ENCODE measurements at regions not wholly inside any gene's neighbourhood (a gene's known extent, or its start where the extent isn't known, plus 50 kb on each side); places are given as distances from the start of the nearest gene placed in this dataset.

DNA sequence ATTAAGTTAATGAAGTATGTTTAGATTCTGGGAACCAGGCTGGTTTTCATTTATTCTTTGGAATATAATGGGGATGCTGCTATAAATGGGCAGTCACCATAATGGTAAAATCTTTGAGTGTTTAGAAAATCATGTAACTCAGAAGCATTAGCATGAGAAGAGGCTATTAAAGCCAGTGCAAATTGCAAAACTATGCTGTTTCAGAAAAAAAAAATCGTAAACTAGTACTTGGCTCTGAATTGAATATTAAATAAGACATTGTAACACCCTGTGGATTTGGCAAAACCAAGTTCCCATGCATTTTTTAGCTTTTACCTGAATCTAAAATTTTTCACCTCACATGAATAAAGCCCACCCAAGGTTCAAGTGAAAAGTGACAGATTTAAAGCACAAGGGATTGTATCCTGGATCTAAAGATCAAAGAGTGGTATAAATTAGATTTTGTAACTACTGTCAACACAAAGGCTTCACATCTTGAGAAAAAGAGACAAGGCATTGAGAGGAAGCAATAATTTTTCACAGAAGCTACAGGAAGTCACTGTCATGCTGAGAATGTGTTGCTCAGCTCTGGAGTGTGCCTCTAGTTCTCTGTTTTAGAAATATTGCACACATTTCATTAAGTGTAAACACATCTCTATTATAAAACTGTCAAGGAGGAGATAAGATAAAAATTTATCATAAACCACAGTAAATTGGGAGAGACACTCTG is 142.2 kb downstream of the ABCA8 start:
- no peak for DNase-seq (ENCODE audit: low read depth)

DNA sequence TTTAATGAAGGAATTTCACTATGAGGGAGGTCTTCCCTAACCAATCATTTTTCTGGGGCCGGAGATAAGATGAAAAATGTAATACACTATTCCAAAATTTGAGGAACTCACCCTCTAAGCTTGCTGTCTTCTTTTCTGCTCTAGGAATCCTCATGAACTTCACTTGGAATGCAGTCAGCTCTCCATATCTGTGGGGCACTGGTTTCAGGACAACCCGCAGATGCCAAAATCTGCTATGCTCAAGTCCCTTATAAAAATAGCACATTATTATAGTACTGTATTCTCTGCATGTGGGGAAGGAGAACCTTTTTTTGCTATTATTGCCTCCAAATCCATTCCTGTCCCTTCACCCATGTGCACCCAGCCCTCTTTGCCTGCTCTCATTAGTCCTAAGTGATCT is 146.0 kb downstream of the ABCA8 start:
- no peak for DNase-seq (ENCODE audit: low read depth)

DNA sequence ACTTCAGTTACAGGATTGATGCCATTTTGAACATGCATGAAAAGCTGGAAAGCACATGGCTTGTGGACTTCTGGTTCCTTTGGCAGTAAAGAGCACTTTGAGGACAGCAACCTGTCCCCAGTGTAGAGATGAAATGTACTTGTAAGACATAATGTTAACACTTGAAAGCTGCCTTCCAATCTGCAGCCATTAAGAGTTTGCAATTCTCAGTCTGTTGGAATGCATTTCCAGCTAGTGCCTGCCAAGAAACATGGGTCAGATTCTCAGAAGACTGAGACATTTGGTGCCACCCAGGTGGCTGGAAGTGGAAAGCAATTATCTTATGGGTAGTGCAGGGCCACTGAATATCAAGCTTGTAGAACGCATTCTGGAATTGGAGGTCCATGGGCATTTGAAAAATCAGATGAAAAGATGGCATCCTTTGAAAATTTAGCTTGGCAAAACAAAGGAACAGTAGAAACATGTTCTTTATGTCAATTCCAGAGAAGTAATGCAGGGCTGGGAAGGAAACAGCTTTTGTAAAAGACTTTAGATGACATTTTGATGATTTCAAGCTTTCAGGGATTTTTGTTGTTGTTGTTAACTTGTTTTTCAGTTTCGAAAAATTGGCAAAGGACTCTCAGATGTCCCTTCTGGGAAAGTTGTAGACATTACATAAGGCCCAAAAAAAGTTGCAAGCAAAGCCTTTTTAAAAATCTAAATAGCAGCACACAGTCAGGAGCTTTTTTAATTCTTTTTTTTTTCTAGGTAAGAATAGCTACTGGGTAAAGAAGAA is 147.0 kb downstream of the ABCA8 start:
- DNase-seq (ENCODE audit: low read depth) = no peak

DNA sequence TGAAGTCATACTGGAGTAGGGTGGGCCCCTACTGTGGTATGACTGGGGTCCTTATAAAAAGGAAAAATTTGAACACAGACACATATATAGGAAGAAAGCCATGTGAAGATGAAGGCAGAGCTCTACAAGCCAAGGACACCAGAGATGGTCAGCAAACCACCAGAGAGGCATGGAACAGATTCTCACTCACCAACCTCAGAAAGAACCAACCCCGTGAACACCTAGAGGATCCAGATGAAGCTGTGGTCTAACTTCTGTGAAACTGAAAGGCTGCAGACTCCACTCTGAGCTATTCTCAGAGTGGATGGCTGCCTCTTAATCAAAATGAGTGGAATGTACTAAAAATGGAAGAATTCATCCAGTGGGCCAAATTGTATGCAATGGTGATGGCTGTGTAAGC is 149.6 kb downstream of the ABCA8 start:
- DNase-seq (ENCODE audit: low read depth) = no peak

DNA sequence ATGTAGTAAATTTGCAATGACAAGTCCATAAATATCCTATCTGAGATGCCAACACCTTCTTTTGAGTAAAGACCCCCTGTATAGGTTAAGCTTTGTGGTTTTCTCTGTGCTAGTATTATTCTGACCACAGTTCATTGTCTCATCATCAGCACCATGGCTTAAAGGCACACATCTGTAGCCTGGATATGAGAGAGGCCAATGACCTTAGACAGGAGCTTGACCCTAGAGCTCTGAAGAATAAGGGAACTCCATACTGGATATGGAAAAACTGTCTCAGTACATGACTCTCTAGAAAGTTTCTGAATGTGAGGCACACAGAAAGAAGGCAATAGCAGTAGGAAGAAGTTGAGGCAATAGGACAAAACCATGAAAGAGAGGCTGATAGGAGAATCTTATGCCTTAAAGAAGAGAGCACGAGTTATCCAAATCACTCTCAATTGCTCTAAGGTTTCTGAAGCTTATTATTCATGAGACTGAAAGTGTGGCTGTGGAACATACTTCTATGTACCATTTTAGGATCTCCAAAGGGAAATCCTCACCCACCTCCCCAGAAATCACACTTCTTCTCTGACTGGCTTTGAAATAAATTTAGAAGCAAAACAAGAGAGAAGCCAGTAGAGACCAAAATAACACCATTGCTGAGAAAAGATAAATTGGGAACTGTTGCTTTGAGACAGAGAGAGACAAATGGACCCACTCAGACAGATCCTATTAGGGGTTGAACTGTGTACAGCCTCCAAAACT is 150.2 kb downstream of the ABCA8 start:
- DNase-seq (ENCODE audit: low read depth) = no peak

DNA sequence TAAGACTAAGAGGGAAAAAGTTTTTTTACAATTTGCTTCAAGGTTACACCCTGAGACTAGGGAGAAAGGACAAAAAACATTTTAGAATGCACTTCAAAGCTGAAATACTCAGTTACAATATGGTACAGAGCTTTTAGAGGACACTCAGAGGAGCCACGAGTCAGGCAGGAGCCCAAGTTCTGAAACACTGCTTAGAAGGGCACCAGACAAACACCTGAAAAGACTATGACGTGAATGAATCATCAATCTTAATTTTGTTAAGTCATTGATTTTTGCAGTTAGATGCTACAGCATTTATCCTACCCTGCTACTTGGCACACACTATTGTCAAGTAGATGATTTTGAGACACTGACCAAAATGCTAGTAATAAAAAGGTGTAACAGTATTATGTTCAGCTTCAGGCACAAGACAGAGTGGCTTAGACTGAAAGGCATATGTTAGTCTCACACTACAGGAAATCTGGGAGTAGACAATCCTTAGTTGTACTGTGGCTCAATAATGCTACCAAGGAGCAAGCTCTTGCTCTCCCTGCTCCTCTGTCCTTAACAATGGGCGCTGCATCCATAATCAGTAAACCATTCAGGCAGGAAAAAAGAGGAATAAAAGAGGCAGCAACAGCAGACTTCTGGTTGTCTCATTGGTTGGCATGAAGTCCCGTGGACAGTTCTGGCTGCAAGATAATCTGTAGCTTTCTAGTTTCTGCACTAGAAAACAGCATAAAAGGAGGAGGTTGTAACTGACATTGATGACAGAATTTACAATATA is 151.8 kb downstream of the ABCA8 start:
- DNase-seq (ENCODE audit: low read depth) = no peak

DNA sequence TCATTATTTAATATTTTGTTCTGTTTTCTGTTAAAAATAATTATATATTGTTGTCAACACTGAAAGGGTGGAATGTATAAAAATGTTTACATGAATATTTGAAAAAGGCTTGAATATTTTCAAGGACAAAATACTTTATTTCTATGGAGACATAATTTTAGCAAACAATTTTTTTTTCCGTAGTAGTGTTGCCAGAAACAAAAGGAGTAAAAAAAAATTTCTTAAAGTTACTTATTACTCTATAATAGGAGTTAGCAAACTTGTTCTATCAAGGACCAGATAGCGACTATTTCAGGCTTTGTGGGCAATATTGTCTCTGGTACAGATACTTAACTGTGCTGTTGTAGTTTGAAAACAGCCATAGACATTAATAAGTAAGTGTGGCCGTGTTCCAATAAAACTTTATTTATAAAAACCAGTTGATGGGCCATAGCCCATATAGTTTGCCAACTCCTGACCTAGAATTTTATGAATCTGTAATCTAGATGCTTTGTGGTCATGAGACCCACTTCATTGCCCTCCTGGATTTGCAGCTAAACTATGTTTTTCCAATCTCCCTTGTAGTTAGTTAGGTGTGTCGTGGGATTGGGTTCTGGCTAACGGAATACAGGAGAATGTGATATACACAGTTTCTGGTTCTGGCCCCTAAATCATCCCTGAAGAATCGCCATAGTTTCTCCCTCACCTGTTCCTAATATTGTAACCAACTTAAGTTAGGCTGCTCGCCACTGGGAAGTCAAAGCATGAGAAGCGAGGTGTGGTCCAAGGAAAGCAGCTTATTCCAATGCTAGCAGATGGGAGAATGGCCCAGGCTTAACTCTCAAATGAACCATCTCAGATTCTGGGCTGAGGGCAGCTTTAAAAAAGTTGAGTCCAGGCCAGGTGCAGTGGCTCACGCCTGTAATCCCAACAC is 153.6 kb downstream of the ABCA8 start:
- DNase-seq (ENCODE audit: low read depth) = no peak

DNA sequence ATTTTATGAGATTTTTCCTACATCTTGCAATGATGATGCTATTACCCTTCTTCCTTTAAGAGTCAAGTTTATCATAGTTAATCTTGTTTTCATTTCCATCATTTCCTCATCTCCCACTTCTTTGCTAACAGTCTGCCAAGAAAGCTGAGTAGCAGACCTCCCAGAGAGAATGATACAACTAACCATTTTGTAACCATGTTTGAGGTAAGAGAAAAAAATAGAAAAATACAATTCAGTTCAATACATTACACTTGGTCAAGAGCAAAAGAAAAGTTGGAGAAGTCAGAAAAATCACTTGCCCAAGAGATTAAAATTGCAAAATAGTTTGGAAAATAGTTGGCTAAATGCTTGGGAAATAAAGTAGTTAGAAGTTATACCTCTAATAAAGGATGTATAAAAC is 154.4 kb downstream of the ABCA8 start:
- no peak for DNase-seq (ENCODE audit: low read depth)

DNA sequence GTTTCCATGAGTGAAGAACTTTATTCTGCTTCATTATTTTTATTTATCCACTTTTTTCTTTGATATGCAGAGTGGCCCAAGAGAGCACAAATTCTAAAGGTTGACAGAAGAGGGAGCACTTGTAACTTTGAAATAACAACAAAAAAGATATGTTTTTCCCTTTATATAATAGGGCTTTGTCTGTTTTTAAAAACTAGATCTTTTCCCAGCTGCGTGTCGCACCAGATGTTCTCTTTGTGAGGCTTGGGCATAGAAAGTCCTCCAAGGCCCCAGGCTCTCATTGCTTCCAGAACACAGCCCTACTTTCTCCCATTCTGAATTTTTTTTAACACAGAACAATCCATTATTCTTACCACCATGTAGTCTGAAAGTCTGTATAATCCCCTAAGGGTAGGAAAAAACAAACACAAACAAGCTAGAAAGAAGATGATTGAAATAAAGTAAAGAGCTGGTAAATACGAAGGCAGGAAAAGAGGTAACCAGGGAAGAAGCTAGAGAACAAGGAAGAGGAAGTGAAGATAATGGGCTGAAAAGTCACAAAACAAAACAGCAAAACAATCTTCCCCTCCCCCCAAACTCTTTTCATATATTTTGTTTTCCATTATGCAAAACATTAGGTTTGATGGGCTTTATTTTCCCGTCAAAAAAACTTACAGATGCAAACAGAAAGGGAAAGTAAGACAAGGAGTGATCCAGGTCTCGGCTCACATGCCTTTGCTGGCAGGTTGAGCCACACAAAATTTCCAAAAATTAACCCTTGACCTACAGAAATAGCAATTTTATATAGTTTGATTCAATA is 160.4 kb downstream of the ABCA8 start:
- no peak for DNase-seq (ENCODE audit: low read depth)

DNA sequence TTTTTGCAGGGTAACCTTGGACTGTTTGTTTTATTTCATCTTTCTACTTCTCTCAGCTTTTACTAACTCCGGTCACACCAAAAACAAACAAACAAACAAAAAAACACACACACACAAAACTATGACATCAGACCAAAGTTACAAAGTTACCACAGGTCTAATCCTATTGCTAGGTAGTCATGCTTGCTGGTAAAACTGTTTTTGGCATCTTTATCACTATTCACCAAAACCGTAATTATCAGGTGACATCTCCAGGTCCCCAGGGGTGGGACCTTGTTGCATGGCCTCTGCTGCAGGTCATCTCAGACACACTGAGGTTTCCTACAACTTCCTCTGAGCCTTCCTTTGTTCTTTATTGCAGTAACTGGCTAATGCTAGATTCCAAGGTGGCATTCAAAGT is 162.3 kb downstream of the ABCA8 start:
- no peak for DNase-seq (ENCODE audit: low read depth)

DNA sequence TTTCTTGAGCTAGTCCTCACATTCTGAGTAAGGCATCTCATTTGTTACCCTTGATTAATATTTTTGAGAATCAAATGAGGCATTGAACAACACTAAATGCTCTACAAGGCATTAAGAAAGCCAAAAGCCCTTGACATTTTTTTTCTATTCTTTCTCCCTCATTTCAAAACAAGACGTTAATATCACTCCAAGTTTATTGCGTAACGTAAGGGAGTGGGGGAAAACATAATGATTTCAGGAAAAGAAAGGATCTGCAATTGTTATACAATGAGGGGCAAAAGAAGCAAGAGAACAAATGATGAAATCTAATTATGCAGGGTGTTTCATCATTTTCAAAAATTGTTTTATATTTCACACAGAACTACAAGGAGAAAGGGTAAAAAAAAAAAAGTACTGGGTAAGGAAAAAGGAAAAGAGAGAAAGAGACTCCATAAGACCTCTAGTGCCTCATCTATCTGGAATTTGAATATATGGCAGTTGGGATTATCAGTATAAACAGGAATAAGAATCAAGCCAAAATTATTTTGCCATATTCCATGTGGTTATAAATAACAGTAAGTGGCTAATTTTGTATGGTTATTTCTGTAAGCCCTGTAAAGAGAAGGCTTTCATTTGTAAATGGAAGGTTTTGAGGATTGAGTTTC is 163.0 kb downstream of the ABCA8 start:
- DNase-seq (ENCODE audit: low read depth) = no peak

DNA sequence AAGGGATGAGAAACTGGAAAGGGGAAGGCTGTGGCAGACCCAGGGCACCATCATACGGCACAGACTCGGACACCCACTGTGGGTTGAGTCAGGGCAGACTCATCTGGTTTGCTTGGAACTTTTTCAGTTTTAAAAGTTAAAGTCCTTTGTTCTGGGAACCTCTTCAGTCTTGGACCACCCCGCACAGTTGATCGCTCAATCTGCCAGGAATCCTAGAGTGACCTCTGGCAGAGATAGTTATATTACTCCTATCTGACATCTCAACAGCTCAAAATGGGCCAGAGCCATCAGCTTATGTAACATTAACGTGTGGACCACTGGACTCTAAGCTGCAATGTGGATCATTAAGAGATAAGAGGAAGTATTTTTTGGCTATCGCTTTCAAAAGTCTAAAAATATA is 164.3 kb downstream of the ABCA8 start:
- DNase-seq (ENCODE audit: low read depth) = no peak

DNA sequence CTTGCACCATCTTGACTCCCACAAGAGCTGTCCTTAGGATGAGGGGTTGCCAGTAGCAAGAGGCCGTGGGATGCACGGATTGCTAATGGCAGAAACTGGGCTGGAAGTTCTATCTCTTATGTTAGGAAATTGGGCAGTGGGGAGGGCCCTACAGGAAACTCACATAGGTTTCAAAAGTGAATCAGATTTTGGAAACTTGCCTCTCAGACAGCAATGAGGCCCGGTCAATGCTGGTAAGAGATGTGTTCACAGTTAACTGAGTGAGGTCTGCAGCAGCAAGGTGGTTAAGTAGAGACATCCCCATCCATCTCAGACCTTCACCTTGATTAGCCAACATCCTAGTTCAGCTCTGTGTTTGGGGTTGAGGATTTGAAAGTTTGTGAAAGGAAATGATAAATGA is 164.7 kb downstream of the ABCA8 start:
- DNase-seq (ENCODE audit: low read depth) = no peak

DNA sequence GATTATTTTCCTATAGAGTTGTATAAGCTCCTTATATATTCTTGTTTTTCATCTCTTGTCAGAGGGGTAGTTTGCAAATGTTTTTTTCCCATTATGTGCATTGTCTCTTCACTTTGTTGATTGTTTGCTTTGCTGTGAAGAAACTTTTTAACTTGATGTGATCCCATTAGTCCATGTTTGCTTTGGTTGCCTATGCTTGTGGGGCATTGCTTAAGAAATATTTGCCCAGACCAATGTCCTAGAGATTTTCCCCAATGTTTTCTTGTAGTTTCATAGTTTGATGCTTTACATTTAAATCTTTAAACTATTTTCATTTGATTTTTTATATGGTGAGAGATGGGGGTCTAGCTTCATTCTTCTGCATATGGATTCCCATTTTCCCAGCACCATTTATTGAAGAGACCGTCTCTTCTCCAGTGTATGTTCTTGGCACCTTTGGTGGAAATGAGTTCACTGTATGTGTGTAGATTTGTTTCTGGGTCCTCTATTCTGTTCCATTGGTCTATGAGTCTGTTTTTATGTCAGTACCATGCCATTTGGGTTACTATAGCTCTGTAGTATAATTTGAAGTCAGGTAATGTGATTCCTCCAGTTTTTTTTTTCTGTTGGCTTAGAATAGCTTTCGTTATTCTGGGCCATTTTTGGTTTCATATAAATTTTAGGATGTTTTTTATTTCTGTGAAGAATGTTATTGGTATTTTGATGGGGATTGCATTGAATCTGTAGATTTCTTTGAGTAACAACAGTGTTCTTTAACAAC is 165.8 kb downstream of the ABCA8 start:
- DNase-seq (ENCODE audit: low read depth) = no peak

DNA sequence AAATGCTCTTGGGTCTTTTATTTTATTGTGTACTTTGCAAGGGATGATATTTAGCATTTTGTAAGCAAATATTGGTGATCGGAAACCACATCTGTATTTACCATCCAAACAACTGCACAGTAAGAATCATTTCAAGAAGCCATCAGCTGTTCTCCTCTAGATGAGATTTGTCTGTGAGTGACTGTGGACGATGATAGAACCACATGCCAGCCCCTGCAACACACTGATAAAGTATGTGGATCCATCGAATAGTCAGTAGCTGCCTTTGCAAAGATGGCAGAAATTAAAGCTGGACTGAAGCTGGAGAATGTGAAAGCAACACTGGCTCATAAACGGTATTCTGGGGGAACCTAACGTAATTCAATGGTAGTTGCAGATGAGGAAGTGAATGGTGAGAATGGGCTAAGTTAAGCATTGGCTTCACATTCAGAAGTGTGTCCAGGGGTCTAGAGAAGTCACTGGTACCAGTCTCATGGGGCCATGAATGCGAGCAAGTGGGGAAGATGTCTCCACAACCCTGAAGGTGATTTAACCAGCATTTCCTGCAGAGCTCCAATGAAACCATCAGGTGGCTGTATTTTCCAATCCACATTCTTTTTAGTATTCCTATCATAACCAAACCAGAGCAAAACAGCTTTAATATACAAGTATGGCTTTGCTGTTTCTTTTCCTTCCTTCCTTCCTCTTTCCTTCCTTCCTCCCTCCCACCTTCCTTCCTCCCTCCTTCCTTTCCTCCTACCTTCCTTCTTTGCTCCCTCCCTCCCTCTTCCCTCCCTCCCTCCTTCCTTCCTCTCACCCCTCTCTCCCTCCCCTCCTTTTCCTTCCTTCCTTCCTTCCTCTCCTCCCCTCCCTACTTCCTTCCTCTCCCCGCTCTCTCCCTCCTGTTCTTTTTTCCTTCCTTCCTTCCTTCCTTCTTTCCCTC is 169.4 kb downstream of the ABCA8 start:
- no peak for DNase-seq (ENCODE audit: low read depth)

DNA sequence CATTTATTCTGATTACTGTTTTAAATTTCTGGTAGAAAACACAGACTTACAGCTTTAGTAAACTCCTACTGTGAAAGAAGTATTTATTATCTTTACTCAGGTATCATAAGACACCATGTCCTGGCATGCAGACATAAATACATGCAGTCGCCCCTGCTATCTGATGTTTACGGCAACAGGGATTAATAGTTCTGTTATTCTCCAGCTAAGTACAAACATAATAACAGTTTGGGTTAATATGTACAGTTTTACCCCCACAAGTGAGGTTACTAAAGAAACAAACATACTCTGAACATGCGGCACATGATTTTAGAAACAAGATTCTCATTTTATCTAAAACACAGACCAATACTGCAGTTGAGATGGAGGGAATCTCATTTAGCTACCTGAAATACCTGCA is 170.8 kb downstream of the ABCA8 start:
- no peak for DNase-seq (ENCODE audit: low read depth)

DNA sequence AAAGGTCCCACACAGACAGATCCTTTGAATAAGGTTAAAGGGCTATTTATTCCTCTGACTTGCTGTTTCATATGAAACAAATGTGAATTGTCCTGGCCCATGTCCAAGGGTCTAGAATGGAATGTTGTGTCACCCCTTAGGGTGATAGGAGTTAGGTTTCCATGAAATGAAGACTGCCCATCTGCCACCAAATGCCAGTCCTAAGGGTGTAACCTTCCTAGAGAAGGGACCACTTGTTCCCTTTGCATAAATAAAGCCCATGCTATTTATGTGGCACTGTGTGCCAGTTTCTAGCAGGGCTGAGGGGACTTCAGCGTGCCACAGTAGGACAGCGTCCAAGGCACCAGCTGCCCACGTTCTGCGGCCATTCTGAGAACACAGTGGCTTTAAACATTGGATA is 171.3 kb downstream of the ABCA8 start:
- no peak for DNase-seq (ENCODE audit: low read depth)

DNA sequence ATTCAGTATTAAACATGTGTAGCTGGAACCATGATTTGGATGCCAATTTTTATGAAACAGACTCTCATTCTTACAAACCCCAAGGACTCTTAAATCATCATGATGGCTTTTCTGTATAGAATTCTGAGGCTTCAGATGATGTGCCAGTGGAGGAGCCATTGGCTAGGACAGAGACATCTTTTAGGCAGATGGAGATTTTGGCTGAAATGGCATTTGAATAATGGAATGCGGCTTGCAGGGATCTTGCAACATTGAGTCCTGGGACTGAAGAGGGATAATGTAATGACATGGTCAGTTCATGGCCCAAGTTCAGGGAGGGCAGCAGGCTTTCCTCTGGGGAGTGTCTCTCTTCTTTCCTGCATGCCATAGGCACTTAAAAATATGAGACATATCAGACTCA is 172.4 kb downstream of the ABCA8 start:
- DNase-seq (ENCODE audit: low read depth) = no peak
